IMR-90 (cell line): ENCODE measurements at regions not wholly inside any gene's neighbourhood (a gene's known extent, or its start where the extent isn't known, plus 50 kb on each side); places are given as distances from the start of the nearest gene placed in this dataset.

Source experiments
- ATAC-seq: fragments of 200-7000 bp; cut with Tn5 transposase; 2 replicates; pipeline ENCODE4 v1.9.1; 2020; ENCODE audit warnings: low read depth, mild to moderate bottlenecking, moderate library complexity
- BruUV-seq: library from RNA; stranded (reverse); fragments of 400-500 nt; replicated peaks from 2 replicates; lab custom pipeline; 2021; lab: Mats Ljungman, UMichigan
- CTCF ChIA-PET: fragments of 300-600 bp; formaldehyde crosslinking; extraction: SDS; loops from one replicate; lab custom pipeline; 2021; ENCODE audit warnings: antibody characterized with exemption; lab: Yijun Ruan, JAX
- POLR2A ChIA-PET: fragments of 300-600 bp; sonication (Branson Sonifier 250); formaldehyde crosslinking; loops from one replicate; lab custom pipeline; 2022; ENCODE audit warnings: antibody characterized with exemption; ENCODE audit not compliant: unreplicated experiment; lab: Charles Lee
- DNase-seq: peaks from one replicate; pipeline ENCODE4 v3.0.0; 2013
- H2AFZ ChIP-seq: replicated peaks from 2 replicates; pipeline ENCODE3; 2013; ENCODE audit warnings: low read length, mild to moderate bottlenecking; ENCODE audit not compliant: poor library complexity
- H2AK5ac ChIP-seq: 2 replicates; pipeline ENCODE4 v1.6.1; 2013; ENCODE audit warnings: low read depth, low read length, inconsistent platforms
- H2AK9ac ChIP-seq: replicated peaks from 2 replicates; pipeline ENCODE3; 2013; ENCODE audit warnings: mild to moderate bottlenecking, low read depth, low read length, moderate library complexity; ENCODE audit not compliant: poor library complexity
- H2BK120ac ChIP-seq: 2 replicates; pipeline ENCODE4 v1.6.1; 2013; ENCODE audit warnings: low read depth, low read length, inconsistent platforms
- H2BK15ac ChIP-seq: 3 replicates; pipeline ENCODE4 v1.6.1; 2013; ENCODE audit warnings: low read depth, low read length, inconsistent platforms
- H2BK20ac ChIP-seq: 2 replicates; pipeline ENCODE4 v1.6.1; 2013; ENCODE audit warnings: low read depth, mild to moderate bottlenecking, inconsistent platforms, low read length, moderate library complexity
- H2BK5ac ChIP-seq: 2 replicates; pipeline ENCODE4 v1.6.1; 2013; ENCODE audit warnings: mild to moderate bottlenecking, low read depth, low read length, inconsistent platforms; ENCODE audit not compliant: poor library complexity, severe bottlenecking
- H3K14ac ChIP-seq: replicated peaks from 2 replicates; pipeline ENCODE4 v1.6.1; 2013; ENCODE audit warnings: low read depth, low read length, inconsistent platforms
- H3K18ac ChIP-seq: 2 replicates; pipeline ENCODE4 v1.6.1; 2013; ENCODE audit warnings: low read depth, low read length, control low read depth
- H3K23ac ChIP-seq: 2 replicates; pipeline ENCODE4 v1.6.1; 2013; ENCODE audit warnings: low read depth, low read length, inconsistent platforms
- H3K27ac ChIP-seq: 2 replicates; pipeline ENCODE4 v1.5.1; 2013; ENCODE audit warnings: mild to moderate bottlenecking, control low read depth, low read length; ENCODE audit not compliant: insufficient read depth
- H3K27me3 ChIP-seq: 2 replicates; pipeline ENCODE4 v1.6.1; 2013; ENCODE audit warnings: low read length; ENCODE audit not compliant: control insufficient read depth, insufficient read depth
- H3K36me3 ChIP-seq: 2 replicates; pipeline ENCODE4 v1.6.1; 2013; ENCODE audit warnings: low read length, mixed read lengths; ENCODE audit not compliant: control insufficient read depth, insufficient read depth
- H3K4ac ChIP-seq: 2 replicates; pipeline ENCODE4 v1.6.1; 2013; ENCODE audit warnings: low read depth, low read length, inconsistent platforms
- H3K4me1 ChIP-seq: 2 replicates; pipeline ENCODE4 v1.6.1; 2013; ENCODE audit warnings: low read length, mixed read lengths; ENCODE audit not compliant: control insufficient read depth, insufficient read depth
- H3K4me2 ChIP-seq: 2 replicates; pipeline ENCODE4 v1.6.1; 2013; ENCODE audit warnings: low read depth, mild to moderate bottlenecking, control low read depth, low read length, moderate library complexity
- H3K4me3 ChIP-seq: 2 replicates; pipeline ENCODE4 v1.5.1; 2013; ENCODE audit warnings: low read depth, mild to moderate bottlenecking, control low read depth, low read length, moderate library complexity; ENCODE audit not compliant: insufficient read depth
- H3K56ac ChIP-seq: 2 replicates; pipeline ENCODE4 v1.6.1; 2013; ENCODE audit warnings: low read length, inconsistent platforms; ENCODE audit not compliant: insufficient read depth; ENCODE audit errors: extremely low read depth
- H3K79me1 ChIP-seq, 2 experiments: 2 replicates each; pipeline ENCODE4 v1.6.1; 2013; ENCODE audit warnings: low read length in 2 of 2, inconsistent platforms in 1 of 2, low read depth in 1 of 2
- H3K9ac ChIP-seq: 2 replicates; pipeline ENCODE4 v1.6.1; 2013; ENCODE audit warnings: low read depth, low read length, control low read depth
- H3K9me1 ChIP-seq: 2 replicates; pipeline ENCODE4 v1.6.1; 2013; ENCODE audit warnings: low read length, inconsistent platforms; ENCODE audit not compliant: insufficient read depth
- H3K9me3 ChIP-seq: 2 replicates; pipeline ENCODE4 v1.6.1; 2013; ENCODE audit warnings: low read length; ENCODE audit not compliant: control insufficient read depth, insufficient read depth
- H4K20me1 ChIP-seq: 2 replicates; pipeline ENCODE4 v1.6.1; 2013; ENCODE audit warnings: low read length, inconsistent platforms; ENCODE audit not compliant: insufficient read depth
- H4K5ac ChIP-seq: 2 replicates; pipeline ENCODE4 v1.6.1; 2013; ENCODE audit warnings: mild to moderate bottlenecking, low read depth, low read length, control low read depth
- H4K8ac ChIP-seq, 2 experiments: 2 replicates each; pipeline ENCODE4 v1.6.1; 2013; ENCODE audit warnings: low read depth in 2 of 2, low read length in 2 of 2, control low read depth in 1 of 2, inconsistent platforms in 1 of 2
- H4K91ac ChIP-seq: 2 replicates; pipeline ENCODE4 v1.6.1; 2013; ENCODE audit warnings: low read depth, low read length, inconsistent platforms; ENCODE audit not compliant: insufficient read depth
- MAFK ChIP-seq: IDR thresholded peaks from 2 replicates; pipeline ENCODE4 v1.6.1; 2012; ENCODE audit warnings: low read depth, low read length, improper control_type of control experiment
- MXI1 ChIP-seq: IDR thresholded peaks from 2 replicates; pipeline ENCODE4 v1.6.1; 2012; ENCODE audit warnings: low read depth, mild to moderate bottlenecking, low read length, moderate library complexity, borderline replicate concordance
- NFE2L2 ChIP-seq: fragments of 150-350 bp; IDR thresholded peaks from 2 replicates; pipeline ENCODE4 v1.6.1; 2016; ENCODE audit warnings: low read depth, mild to moderate bottlenecking, low read length
- RCOR1 ChIP-seq: IDR thresholded peaks from 2 replicates; pipeline ENCODE4 v1.6.1; 2012; ENCODE audit warnings: mild to moderate bottlenecking, low read length, improper control_type of control experiment; ENCODE audit not compliant: insufficient replicate concordance
- WGBS, 2 experiments: methylation state at CpG; one replicate each; pipeline versions ENCODE4 v1.1.5 to v1.1.7; 2013; ENCODE audit warnings: missing lambda C conversion rate in 2 of 2; ENCODE audit not compliant: insufficient read length in 1 of 2; ENCODE audit errors: extremely low coverage in 2 of 2; 5-methylcytosine and 5-hydroxymethylcytosine counted together
- dilution Hi-C: fragments of 300-500 bp; cut with HindIII; formaldehyde crosslinking; loops from one replicate; pipeline ENCODE4 v1.14.3; 2018; ENCODE audit warnings: low sequenced_read_pairs; ENCODE audit not compliant: unreplicated experiment
- in situ Hi-C: fragments of 300-500 bp; cut with MboI; formaldehyde crosslinking; loops from 3 replicates; pipeline ENCODE4 v1.14.3; 2019; ENCODE audit warnings: low sequenced_read_pairs, inconsistent platforms, mixed read lengths
- intact Hi-C: fragments of 100-400 bp; cut with micrococcal nuclease; formaldehyde crosslinking; loops from 2 replicates; pipeline ENCODE4 v1.10.0; 2022
- TF ChIP-seq, protein P1 (sequence below): fragments of 150-350 bp; IDR thresholded peaks from 2 replicates; pipeline ENCODE4 v1.6.1; 2016; ENCODE audit warnings: low read depth, mild to moderate bottlenecking, low read length, moderate library complexity, borderline replicate concordance

DNA sequence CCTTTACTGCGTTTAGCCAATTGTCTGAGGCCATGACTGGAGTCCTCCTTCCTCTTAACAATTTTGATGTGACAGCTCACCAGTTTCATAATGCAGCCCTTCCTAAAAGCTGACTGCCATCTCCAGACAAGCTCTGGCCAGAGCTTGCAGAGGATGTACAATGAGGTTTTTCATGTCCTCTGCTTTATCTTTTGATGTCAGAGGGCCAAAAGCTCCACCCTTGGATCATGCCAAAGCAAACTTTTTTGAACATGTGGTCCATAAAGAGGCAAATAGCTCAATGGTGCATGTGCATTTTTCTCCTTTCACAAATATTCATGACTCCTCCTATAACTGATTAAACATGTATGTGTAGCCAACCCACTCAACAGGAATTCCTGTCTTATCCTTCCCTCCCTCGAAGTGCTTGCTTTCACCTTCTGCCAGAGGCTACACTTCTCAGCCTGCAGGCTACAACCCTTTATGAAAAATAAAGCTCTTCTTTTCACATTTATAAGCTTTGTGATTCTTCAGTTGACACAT is 266.2 kb downstream of the FBXO15 start:
- no peak overlapping the region for H2AK9ac ChIP-seq
- dilution Hi-C loops = no loop called here

More for the DNA sequence above, 266.2 kb downstream of the FBXO15 start:
- peaks cover 6% of the 10 kb centered on the region; the same call in 1 of the 2 replicates for H3K9me1 ChIP-seq
- peak overlapping the region; percentile 3; the same call in 1 of the 2 replicates for H2BK120ac ChIP-seq
- H3K9me3 ChIP-seq = no peaks in the 10 kb centered on the region; the same call in 1 of the 2 replicates
- TF ChIP-seq MAFK (no peak), MXI1 (no peak), NFE2L2 (no peak), RCOR1 (no peak)
- TF ChIP-seq, protein P1, sequence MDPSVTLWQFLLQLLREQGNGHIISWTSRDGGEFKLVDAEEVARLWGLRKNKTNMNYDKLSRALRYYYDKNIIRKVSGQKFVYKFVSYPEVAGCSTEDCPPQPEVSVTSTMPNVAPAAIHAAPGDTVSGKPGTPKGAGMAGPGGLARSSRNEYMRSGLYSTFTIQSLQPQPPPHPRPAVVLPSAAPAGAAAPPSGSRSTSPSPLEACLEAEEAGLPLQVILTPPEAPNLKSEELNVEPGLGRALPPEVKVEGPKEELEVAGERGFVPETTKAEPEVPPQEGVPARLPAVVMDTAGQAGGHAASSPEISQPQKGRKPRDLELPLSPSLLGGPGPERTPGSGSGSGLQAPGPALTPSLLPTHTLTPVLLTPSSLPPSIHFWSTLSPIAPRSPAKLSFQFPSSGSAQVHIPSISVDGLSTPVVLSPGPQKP = no peak
- POLR2A ChIA-PET = no interaction called here
- 100% methylated on average over 1 of the region's 2 CpGs; no CpG with 5 or more reads in 1 of the 2 experiments for WGBS, 2 experiments
- no peak overlapping the region for H4K8ac ChIP-seq
- H3K36me3 ChIP-seq = no peaks in the 10 kb centered on the region
- no peak overlapping the region; the same call in 1 of the 2 replicates for H3K18ac ChIP-seq
- H4K20me1 ChIP-seq = no peaks in the 10 kb centered on the region
- no peak overlapping the region for H3K14ac ChIP-seq
- no peak overlapping the region for H4K91ac ChIP-seq
- no peak overlapping the region for H3K56ac ChIP-seq
- peak overlapping the region; percentile 94; the same call in 2 of the 3 replicates for H2BK15ac ChIP-seq
- no peak overlapping the region for H3K27ac ChIP-seq
- no peak overlapping the region for H3K4me2 ChIP-seq
- no peak overlapping the region for H3K9ac ChIP-seq
- no peaks in the 10 kb centered on the region for H3K27me3 ChIP-seq
- DNase-seq (no peak), ATAC-seq (no peak)
- BruUV-seq = no TSS peak
- no peak overlapping the region; the same call in 1 of the 2 replicates for H4K5ac ChIP-seq
- H3K79me1 ChIP-seq = no peaks in the 10 kb centered on the region
- H2BK20ac ChIP-seq = 0 out of 2 replicates have a peak overlapping the region, but pooled peaks have one; percentile 5
- no peak overlapping the region for H2AK5ac ChIP-seq
- in situ Hi-C loops (no loop called here), intact Hi-C loops (no loop called here)
- CTCF ChIA-PET = no interaction called here
- no peak overlapping the region for H2BK5ac ChIP-seq
- H3K4ac ChIP-seq = peak overlapping the region; percentile 5; the same call in 1 of the 2 replicates
- no peak overlapping the region for H2AFZ ChIP-seq
- H3K23ac ChIP-seq = no peak overlapping the region
- no peak overlapping the region for H3K4me3 ChIP-seq
- peaks cover 8% of the 10 kb centered on the region; the same call in 1 of the 2 replicates for H3K4me1 ChIP-seq
